HG03103 (cell line): ENCODE measurements at regions not wholly inside any gene's neighbourhood (a gene's known extent, or its start where the extent isn't known, plus 50 kb on each side); places are given as distances from the start of the nearest gene placed in this dataset.
"Not testable (repeated sequence)": the region's sequence is repeated elsewhere in the genome, so short reads cannot be mapped to it uniquely, and the experiment has no call there.

Experiments
- ATAC-seq: cut with Tn5 transposase; IDR thresholded peaks from one replicate; pipeline ENCODE4 v1.9.1; 2021; ENCODE audit warnings: low read depth; ENCODE audit not compliant: unreplicated experiment

- no peak for ATAC-seq
These were observed 767.6 kb upstream of the SLITRK1 start for GRCh38 chr13:84649853-84650252.

DNA sequence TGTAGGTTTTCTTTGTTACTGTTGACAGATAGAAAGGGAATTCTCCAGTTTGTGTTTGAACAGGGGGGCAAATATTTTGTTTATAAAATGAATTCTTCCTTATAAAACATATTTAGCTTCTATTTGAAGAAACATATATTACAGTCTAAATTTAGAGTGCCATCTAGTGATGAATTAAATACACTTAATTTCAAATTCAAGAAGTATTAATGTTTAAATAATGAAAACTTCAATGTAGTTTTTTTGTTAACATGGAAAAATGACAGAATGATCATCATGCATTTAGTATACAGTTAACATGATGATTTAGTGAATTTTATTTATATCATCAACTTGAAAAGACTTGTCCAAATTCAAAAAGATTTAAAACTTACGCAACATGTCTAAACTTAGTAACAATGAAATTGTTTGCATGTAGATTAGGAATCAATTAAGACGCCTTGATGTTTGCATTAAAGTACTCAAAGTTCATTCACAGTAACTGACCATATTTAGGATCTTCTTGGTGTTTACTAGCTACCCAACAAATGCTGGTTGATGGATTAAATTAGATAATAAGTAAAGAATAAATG is 765.9 kb upstream of the SLITRK1 start:
- ATAC-seq, result no peak

DNA sequence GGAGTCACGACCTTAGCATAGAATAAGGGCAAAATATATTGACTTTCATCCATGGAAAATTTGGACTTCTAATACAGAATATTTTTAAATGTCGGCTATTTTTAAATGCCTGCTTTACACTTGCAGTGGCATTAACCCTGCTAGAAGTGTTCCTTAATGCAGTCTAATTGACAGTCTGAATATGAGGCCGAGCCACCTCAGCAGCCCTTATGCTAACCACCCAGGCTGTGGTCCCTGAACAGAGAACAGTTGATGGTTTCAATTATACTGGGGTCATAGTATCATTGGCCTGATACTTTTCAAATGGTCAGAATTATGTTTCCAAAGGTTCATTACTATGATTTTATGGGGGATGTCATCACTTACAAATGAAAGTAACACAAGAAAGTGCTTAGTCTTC is 764.7 kb upstream of the SLITRK1 start:
- no peak for ATAC-seq

DNA sequence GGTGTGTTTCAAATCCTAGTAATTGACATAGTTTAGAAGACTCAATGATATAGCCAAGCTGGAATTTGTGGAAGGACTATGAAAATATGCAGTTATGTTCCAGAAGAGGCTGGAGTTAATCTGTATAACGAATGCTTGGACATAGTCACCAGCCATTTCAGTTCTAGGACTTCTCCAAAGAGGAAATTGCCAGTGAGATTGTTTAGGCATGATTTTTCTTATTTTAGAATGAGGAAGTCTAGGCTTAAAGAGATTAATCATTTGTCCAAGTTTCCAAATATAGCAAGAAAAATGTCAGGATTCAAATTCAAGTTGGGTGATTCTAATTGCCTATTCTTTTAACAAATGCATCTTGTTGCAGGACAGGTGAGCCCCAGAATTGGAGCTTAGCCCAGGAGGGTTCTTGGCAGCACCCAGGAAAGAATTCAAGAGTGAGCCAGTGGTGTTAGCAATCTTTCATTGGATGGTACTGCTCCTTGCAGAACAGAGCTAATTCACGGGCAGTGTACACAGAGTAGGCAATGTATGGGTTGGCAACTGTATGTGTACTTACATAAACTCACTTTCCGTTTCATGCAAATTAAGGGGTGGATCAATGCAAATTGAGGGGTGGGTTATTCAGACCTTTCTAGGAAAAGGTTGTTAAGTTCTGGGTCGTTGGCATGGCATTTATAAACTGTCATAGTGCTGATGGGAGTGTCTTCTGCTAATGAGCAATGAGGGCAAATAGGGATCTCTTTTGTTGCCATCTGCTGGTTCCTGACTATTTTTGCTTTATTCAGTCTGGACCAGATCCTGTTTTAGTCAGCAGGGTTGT is 763.1 kb upstream of the SLITRK1 start:
- ATAC-seq, result no peak

GRCh38 chr13:84641491-84641890 is 759.2 kb upstream of the SLITRK1 start:
- ATAC-seq, result no peak

DNA sequence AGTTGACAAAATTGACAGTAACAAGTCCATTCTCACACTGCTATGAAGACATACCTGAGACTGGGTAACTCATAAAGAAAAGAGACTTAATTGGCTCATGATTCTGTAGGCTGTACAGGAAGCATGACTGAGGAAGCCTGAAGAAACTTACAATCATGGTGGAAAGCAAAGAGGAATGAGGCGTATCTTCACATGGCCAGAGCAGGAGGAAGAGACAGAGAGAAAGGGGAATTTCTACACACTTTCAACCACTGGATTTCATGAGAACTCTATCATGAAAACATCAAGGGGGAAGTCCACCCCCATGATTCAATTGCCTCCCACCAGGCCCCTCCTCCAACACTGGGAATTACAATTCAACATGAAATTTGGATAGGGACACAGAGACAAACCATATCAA is 758.4 kb upstream of the SLITRK1 start:
- ATAC-seq, result no peak

DNA sequence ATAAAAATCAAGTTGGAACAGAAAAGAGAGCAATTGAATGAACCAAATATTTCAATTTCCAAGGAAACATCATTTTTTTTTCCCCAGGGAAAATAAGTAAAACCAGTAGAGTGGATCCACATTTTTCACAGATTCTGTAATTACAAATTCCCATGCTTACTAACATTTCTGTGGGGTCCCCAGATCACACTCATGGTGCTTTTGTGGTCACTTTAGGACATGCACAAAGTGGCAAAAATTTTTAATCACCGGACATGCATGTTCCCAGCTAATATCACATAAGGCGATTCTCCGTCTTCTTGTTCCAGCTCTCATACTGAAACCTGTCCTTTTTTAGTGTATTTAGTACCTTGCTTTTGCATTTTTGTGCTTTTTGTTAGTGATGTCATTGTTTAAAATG is 748.2 kb upstream of the SLITRK1 start:
- no peak for ATAC-seq

- ATAC-seq, result no peak
These were observed 734.6 kb upstream of the SLITRK1 start for GRCh38 chr13:84616864-84617263.

DNA sequence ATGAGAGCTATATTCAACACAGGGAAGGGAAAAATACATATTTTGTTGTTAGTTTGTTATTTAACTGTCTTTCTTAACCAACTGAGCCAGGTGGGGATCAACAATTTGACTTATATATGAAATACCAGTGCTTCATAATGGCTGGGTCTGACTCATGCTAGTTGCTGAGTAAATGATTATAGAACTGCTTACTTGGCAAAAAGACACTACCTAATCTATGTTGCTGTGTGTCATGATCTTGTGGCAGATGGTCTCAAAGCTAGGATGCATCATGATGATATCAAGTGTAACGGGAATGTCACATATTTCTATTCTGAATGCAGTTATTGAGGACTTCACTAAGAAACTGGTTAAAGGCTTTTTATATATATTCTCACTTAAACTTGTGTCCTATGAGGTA is 727.4 kb upstream of the SLITRK1 start:
- ATAC-seq, result no peak

DNA sequence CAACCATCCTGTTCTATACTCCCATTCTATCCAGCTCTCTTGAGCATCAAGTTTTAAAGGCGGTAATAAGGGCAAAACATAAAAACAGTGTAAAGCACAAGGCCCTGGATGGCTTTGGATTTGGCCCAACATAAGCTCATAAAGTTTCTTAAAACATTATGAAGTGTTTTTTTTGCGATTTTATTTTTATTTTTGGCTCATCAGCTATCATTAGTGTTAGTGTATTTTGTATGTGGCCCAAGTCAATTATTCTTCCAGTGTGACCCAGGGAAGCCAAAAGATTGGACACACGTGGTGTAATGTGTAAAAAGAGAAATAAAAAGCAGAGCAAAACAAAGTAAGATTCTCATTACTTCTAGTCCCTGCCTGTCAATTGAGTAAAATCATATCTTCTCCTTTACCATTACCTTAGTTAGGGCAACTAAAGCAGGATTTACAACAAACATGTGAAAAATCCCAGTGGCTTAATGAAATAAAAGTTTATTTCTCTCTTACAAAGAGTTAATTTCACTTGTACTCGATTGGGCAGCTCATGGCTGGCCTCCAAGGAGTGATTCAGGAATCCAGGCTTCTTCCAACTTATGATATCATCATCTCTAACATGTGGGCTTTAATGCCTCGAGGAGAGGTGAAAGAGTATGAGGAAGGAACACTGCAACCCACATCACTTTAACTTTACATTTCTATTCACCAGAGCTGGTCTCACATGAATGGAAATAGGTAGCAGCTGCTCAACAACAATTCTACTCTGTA is 725.2 kb upstream of the SLITRK1 start:
- no peak for ATAC-seq

DNA sequence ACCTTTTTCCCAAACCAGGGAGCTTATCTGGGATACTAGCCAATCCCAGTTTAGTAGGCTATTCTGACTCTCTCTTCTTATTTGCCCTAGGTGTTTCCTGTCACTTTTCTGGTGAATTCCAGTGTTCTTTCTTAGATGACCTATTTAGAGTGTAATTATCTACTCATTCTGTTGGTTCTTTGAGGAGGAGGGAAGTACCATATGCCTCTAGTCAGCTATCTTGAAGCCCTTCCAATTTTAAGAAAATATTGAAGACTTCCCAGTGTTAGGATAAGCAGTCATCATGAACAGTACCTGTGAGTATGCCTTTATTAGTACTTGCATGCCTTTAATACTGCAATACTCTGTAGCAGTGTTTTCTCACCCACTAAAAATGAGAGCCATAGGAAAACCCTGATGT is 724.3 kb upstream of the SLITRK1 start:
- no peak for ATAC-seq

DNA sequence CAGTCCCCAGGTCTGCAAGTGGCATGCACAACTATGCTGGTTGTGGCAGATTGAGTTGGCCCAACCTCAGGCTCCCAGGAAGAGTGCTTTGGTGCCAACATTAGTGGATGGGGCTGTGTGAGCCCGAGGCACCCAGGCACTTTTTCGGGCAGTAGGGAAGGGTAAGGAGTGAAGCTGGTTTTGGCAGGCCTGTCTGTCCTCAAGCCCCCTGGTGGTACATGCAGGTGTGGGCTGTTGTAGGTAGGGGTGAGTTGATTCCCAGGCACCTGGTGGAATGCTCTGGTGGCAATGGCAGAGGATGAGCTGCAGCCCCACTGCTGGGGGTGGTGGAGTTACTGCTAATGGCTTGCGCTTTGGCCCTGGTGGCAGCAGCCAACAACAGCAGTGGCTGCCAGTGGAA is 723.7 kb upstream of the SLITRK1 start:
- no peak for ATAC-seq

- ATAC-seq, result no peak
These were observed 709.2 kb upstream of the SLITRK1 start for GRCh38 chr13:84591444-84591843.

DNA sequence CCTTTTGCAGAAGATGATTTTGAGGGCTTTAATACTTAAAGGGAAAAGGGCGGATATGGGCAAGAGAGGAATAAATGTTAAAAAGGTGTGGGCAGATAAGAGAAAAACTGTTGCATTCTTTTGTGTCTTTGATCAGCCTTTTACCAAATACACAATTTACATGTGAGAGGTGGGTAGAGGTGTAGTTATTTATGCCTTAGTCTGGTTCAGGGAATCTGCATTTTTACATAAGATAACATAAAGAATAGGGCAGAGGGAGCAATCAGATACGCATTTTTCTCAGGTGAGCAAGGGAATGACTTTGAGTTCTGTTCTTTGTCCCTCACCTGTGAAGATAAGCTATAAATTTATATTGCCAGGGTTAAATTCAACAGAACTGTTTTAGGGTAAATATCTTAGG is 708.4 kb upstream of the SLITRK1 start:
- ATAC-seq, result no peak

GRCh38 chr13:84588023-84588422 is 705.7 kb upstream of the SLITRK1 start:
- ATAC-seq, result no peak

DNA sequence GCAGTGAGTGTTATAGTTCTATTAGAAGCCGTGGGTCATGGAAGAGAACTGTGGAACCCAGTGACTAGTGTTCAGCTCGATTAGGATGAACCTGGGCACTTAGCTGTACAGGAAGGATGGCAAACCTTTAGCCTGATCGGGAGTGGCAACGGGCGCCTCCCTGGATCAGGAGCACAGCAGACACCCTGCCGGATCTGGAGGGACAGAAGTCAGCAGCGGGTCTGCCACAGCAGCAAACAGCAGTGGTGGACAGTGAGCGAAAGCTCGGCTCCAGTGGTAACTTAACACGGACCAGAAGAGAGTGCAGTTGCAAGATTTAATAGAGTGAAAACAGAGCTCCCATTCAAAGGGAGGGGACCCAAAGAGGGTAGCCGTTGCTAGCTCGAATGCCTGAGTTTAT is 697.6 kb upstream of the SLITRK1 start:
- not testable (repeated sequence) for ATAC-seq

- ATAC-seq, result no peak
These were observed 692.6 kb upstream of the SLITRK1 start for GRCh38 chr13:84574851-84575250.

DNA sequence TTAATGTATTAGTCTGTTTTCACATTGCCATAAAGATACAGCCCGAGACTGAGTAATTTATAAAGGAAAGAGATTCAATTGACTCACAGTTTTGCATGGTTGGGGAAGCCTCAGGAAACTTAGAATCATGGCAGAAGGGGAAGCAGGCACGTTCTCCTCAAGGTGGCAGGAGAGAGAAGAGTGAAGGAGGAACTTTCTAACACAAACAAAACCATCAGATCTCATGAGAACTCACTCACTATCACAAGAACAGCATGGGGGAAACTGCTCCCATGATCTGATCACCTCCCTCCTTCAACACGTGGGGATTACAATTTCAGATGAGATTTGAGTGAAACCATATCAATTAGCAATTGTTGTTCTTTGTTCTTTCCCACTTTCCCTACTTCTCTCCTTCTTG is 689.0 kb upstream of the SLITRK1 start:
- ATAC-seq, result no peak

DNA sequence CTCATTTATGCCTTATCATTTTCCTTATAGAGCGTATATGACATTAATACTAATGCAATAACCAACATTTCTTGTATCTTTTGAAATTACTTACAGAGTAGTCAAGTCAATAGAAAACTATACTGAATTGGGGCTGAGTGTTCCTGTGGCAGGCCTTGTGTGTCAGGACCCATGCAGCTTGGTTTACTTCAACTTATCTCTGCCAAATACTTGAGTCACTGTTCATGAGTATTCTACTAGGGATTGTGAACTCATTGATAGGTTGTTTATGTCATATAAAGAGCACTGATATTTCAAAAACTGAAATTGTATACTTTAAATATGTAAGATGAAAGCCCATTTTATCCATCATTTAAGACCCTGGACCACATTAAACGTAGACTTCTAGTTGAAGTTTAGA is 688.6 kb upstream of the SLITRK1 start:
- no peak for ATAC-seq

- no peak for ATAC-seq
These were observed 687.1 kb upstream of the SLITRK1 start for GRCh38 chr13:84569366-84569765.

GRCh38 chr13:84567848-84568247 is 685.6 kb upstream of the SLITRK1 start:
- no peak for ATAC-seq

- ATAC-seq, result no peak
These were observed 684.5 kb upstream of the SLITRK1 start for GRCh38 chr13:84566780-84567179.
